HG03558 (cell line): ENCODE measurements at regions not wholly inside any gene's neighbourhood (a gene's known extent, or its start where the extent isn't known, plus 50 kb on each side); places are given as distances from the start of the nearest gene placed in this dataset.
"Not testable (repeated sequence)": the region's sequence is repeated elsewhere in the genome, so short reads cannot be mapped to it uniquely, and the experiment has no call there.

Experiments used
- ATAC-seq: cut with Tn5 transposase; IDR thresholded peaks from one replicate; pipeline ENCODE4 v1.9.1; 2021; ENCODE audit warnings: moderate number of reproducible peaks; ENCODE audit not compliant: unreplicated experiment; ENCODE audit errors: extremely low read depth

GRCh38 chr2:57210855-57211254, 835.8 kb upstream of the VRK2 start:
- ATAC-seq = no peak

- no peak for ATAC-seq
Measured at GRCh38 chr2:57217013-57217412, 829.6 kb upstream of the VRK2 start.

DNA sequence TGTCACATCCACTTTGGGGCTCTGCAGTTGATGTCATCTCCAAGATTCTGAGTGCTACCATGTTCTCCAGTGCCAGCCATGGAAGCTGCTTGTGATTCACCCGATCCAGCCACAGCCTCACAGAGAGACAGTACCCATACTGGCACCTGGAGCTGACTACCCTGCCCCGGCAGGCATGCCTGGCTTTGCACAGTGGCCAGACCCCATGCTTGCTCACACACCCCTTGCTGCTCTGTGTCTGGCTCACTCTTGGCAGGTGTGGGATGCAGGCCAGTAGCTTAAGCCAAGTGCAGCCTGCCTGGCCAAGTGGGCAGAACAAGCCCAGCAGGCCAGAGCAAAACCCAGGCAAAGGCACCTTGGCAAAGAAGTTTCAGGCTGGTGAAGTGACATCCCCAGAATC, 828.4 kb upstream of the VRK2 start:
- no peak for ATAC-seq

GRCh38 chr2:57229706-57230105, 816.9 kb upstream of the VRK2 start:
- ATAC-seq = not testable (repeated sequence)

DNA sequence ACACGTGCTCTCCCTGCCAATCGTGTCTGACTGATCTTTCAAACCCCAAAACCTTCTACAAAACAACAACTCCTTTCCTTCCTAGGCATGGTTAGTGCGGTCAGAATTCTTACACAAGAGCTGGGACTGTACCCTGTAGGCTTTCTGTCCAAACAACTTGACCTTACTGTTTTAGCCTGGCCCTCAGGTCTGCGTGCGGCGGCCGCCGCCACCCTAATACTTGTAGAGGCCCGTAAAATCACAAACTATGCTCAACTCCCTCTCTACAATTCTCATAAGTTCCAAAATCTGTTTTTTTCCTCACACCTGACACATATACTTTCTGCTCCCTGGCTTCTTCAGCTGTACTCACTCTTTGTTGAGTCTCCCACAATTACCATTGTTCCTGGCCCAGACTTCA, 814.3 kb upstream of the VRK2 start:
- not testable (repeated sequence) for ATAC-seq

GRCh38 chr2:57251495-57251894, 795.1 kb upstream of the VRK2 start:
- ATAC-seq = not testable (repeated sequence)

- ATAC-seq = not testable (repeated sequence)
Measured at GRCh38 chr2:57276408-57276807, 770.2 kb upstream of the VRK2 start.

- ATAC-seq = no peak
Measured at GRCh38 chr2:57278451-57278850, 768.2 kb upstream of the VRK2 start.

DNA sequence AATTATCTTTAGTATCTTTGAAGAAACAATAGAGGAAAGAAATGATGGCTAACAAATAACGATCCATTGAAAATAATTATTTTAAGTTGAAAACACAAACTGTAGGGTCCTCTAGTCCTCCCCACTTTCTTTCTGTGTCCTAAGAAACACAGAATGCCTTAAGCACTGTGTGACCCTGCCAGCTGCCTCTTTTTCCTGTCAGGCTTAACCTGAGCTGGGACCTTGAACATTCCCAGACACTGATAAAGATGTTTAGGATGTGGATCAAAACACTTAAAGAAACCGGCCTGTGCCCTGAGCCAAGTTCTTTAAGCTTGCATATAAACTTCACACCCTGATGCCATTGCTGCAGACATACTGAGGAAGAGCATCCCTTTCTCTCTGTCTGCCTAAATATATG, 755.4 kb upstream of the VRK2 start:
- ATAC-seq = no peak

GRCh38 chr2:57296795-57297517, 749.6 kb upstream of the VRK2 start:
- ATAC-seq = no peak

DNA sequence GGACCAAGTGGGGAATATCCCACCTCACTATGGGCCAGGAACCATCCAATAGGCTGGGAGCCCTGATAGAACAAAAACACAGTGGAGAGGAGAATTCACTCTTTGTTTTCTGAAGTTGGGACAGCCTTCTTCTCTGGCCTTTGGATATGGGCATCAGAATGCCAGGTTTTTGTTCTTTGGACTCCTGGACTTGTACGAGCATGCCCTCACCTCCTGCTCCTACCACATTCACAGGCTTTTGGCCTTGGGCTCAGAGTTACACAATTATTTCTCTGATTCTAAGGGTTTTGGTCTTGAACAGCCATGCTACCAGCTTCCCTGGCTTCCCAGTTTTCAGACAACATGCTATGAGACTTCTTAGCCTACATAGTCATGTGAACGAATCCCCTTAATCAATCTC, 732.9 kb upstream of the VRK2 start:
- ATAC-seq = no peak

DNA sequence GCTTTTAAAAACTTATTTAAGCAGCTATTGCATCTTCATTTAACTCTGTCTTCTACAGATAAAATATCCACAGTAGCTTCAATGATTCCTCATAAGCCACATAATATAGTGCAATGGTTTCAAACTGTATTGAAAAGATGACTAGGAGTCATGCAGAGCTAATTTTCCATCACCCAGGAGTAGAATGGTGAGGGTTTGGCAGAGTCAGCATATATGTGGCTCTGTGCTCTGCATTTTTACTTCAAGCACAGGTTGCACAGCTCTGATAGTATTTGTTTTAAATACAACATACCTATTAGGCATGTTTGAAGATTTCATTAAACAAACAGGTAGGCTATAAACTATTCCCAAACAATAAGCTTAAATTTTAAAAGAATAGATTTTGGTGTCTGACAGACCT, 731.9 kb upstream of the VRK2 start:
- ATAC-seq = no peak

DNA sequence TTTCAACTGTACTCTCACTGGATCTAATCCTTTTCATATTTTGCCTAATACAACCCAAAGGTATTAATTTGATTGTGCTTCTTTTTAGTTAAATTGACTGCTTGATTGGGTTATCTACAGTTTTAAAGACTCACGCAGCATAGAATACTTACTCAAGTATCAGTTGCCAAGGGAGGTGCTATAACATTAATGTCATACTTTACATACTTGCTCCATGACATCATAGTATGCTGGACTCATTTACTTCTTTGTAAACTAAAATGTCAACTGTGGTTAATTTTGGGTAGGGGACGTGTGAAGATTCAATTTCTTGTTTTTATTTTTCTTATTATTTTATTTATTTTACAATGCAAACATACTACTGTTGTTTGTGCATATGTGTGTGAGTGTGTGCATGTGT, 716.2 kb upstream of the VRK2 start:
- ATAC-seq = no peak

DNA sequence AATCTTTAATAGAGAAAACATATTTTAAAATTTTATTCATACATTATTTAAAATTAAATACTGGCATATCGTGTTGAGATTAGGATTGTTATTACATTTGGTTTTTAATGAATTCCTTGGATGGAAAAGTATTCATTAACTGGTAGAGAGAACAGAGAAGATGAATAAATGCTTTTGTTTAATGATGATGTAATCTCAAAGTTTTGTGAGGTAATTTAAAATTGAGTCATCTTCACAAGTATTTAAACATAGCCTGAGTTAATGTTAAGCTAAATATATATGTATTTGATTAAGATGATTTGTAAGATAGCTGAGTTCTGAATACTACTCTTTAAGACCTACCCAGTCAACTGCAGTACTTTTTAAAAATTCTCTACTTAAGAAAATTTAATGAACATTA, 713.4 kb upstream of the VRK2 start:
- ATAC-seq = no peak

DNA sequence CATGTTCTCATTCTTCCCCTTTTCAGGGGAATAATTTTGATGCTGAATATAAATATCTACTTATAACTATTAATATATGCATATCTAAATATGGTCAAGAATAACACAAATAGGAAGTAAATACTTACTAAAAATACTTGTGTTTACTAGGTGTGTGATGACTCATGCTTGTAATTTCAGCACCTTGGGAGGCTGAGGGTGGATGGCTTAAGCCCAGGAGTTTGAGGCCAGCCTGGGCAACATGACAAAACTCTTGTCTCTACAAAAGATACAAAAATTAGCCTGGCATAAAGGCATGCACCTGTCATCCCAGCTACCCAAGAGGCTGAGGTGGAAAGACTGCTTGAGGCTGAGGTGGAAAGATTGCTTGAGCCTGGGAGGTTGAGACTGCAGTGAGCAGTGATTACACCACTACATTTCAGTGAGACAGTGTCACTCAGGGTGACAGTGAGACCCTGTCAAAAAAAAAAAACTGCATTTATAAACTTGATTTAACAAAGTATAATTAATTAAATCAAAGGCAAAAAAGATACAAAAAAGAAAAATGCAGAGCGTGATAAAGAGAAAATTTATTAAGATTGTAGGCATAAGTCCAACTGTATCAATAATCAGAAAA, 703.1 kb upstream of the VRK2 start:
- ATAC-seq = no peak

DNA sequence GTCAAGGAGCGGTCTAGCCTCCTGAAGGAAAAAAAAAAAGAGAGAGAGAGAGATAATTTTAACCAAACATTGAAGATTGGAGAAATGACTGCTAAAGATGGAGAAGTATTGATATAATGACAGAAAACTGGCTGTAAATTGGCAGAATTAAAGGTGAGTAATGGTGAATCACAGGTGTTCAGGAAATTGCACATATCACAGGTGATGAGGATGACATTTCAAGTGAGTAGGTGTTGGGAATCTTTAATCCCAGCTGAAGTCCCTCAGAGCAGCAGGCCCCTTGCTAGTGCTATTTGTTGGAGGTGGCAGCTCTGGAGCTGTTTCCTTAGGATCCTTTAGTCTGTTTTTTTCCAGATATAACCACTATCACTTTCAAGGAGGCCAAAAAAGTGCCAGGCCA, 678.4 kb upstream of the VRK2 start:
- no peak for ATAC-seq

DNA sequence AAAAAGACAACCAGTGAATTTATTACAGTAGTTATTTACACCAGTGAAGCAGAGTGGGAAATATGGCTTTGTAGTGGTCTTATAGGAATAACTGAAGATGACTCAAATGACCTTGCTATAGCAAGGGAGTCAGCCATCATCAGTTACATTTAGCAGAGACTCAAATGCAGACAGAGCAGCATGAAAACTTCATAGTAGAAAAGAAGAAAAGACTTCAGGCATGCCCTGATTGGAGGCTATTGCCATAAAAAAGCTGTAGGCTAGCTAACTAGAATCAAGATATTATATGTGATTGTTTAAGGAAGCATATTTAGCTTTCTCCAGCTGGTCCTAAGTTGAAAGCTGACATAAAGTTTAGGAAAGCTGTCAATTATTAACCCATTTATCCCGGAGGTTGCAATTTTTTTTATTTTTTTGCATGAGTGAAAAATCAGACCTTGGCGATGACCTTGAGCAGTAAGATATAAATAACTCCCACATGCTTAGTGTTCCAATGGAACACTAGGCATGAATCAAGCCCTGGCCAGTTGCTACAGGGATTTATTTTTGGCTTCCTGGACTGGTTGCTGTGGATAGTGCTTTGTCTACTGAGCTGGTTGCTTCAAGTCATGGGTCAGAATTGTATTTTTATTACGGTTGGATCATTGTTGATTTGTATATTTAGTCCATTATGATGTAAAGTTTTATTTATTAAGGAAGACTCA, 675.6 kb upstream of the VRK2 start:
- ATAC-seq = no peak

- ATAC-seq = no peak
Measured at GRCh38 chr2:57372237-57372984, 674.2 kb upstream of the VRK2 start.

DNA sequence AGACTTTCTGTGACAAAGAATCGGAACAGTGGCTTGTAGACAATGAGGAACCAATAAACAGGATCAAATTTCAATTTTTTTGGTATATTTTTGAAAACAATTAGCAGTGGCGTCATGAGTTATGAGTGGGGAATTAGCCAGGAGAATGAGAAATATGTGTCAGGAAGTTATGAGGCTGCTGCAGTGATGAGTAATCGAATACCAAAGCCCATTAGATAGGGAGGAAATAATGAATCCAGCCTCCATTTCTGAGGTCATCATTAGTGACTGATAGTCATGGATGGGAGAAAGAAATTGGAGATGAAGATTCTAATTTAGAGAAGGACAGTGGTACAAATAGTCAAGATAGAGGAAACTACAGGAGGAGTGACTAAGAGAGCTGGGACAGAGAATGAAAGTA, 673.1 kb upstream of the VRK2 start:
- ATAC-seq = no peak

DNA sequence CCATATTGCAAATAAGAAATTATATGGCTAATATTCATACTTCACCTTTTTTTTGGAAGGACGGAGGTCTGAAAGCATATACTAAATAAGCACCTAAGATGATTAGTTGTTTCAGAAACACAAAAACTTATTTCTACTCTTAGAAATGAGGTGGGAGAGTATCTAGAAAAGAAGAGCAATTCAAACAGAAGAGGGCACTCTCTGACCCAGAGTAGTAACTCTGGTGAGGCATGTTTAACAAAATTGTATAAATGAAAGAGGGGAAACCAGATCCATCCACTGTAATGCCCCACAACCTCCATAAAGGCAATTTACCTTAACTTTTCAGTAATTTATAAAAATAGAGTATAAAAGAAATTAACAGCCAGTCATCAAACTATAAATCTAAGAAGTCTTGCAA, 669.6 kb upstream of the VRK2 start:
- no peak for ATAC-seq

- ATAC-seq = no peak
Measured at GRCh38 chr2:57386305-57386704, 660.3 kb upstream of the VRK2 start.
